Vagina (tissue), 2 donors: ENCODE measurements at regions not wholly inside any gene's neighbourhood (a gene's known extent, or its start where the extent isn't known, plus 50 kb on each side); places are given as distances from the start of the nearest gene placed in this dataset.

Experiments
- DNase-seq, 2 donors: peaks; one replicate each; pipeline ENCODE4 v3.0.0-alpha.2; 2017; ENCODE audit errors: extremely low spot score in 2 of 2
- H3K27ac ChIP-seq: fragments of 200-600 bp; sonication (generic); one replicate; pipeline ENCODE4 v1.5.1; 2019
- H3K27me3 ChIP-seq: fragments of 200-600 bp; sonication (generic); one replicate; pipeline ENCODE4 v1.5.1; 2019
- H3K36me3 ChIP-seq, 2 donors: fragments of 200-600 bp; sonication (generic); one replicate each; pipeline ENCODE4 v1.5.1; 2017 to 2019
- H3K4me1 ChIP-seq: fragments of 200-600 bp; sonication (generic); one replicate; pipeline ENCODE4 v1.5.1; 2019
- H3K4me3 ChIP-seq, 2 donors: fragments of 200-600 bp; sonication (generic); 1 replicate in 1 of 2; 2 replicates in 1 of 2; pipeline ENCODE4 v1.5.1; 2016 to 2019
- H3K9me3 ChIP-seq: fragments of 200-600 bp; sonication (generic); one replicate; pipeline ENCODE4 v1.5.1; 2019
- POLR2A ChIP-seq, 2 donors: fragments of 450-650 bp; IDR thresholded peaks; one replicate each; pipeline ENCODE4 v1.6.1; 2017; ENCODE audit warnings: antibody characterized with exemption in 2 of 2, mild to moderate bottlenecking in 2 of 2, moderate library complexity in 2 of 2
- POLR2AphosphoS5 ChIP-seq, 2 donors: sonication (generic); formaldehyde crosslinking; IDR thresholded peaks; one replicate each; pipeline ENCODE4 v1.9.0; 2017; ENCODE audit warnings: antibody characterized with exemption in 2 of 2, mild to moderate bottlenecking in 2 of 2, low read depth in 1 of 2; ENCODE audit not compliant: insufficient read depth in 1 of 2
- intact Hi-C: fragments of 100-400 bp; cut with DNase I; formaldehyde crosslinking; loops from one replicate; pipeline ENCODE4 v1.15.1; 2023
- TF ChIP-seq, protein P1 (sequence below), 3 experiments: fragments of 450-650 bp in 2 of 3; fragments of 200-600 bp in 1 of 3; sonication (generic) in 1 of 3; IDR thresholded peaks; one replicate each; pipeline ENCODE4 v1.5.1; 2017 to 2019; ENCODE audit warnings: antibody characterized with exemption in 3 of 3, mild to moderate bottlenecking in 2 of 3, moderate library complexity in 2 of 3

DNA sequence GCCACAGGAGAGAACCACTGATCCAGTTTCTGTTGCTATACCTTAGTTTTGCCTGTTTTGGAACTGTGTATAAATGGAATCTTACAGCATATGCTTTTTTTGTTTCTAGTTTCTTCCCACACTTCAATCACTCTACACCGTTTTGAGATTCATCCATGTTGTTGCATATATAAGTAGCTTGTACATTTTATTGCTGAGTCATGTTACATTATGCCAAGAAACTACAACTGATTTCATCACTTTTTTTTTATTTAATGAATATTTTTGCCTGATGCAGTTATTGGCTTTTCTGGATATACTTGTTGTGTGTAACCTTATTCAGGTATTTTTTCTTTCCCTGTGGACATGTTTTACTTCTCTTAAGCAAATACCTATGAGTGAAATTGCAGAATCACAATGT, 1135.9 kb downstream of the RAPGEF2 start:
- Histone ChIP-seq H3K4me1 (no peaks in the 10 kb centered on the region), H3K27ac (no peak overlapping the region), H3K9me3 (no peaks in the 10 kb centered on the region), H3K27me3 (no peaks in the 10 kb centered on the region), H3K36me3 (no peaks in the 10 kb centered on the region), H3K4me3 (no peak overlapping the region)
- no peak for TF ChIP-seq POLR2A (IDR thresholded peaks at IDR 0.05)
- TF ChIP-seq POLR2AphosphoS5 (IDR thresholded peaks at IDR 0.05; ENCODE audit: insufficient read depth in 1 of 2, low read depth in 1 of 2): no peak
- TF ChIP-seq, protein P1, sequence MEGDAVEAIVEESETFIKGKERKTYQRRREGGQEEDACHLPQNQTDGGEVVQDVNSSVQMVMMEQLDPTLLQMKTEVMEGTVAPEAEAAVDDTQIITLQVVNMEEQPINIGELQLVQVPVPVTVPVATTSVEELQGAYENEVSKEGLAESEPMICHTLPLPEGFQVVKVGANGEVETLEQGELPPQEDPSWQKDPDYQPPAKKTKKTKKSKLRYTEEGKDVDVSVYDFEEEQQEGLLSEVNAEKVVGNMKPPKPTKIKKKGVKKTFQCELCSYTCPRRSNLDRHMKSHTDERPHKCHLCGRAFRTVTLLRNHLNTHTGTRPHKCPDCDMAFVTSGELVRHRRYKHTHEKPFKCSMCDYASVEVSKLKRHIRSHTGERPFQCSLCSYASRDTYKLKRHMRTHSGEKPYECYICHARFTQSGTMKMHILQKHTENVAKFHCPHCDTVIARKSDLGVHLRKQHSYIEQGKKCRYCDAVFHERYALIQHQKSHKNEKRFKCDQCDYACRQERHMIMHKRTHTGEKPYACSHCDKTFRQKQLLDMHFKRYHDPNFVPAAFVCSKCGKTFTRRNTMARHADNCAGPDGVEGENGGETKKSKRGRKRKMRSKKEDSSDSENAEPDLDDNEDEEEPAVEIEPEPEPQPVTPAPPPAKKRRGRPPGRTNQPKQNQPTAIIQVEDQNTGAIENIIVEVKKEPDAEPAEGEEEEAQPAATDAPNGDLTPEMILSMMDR (IDR thresholded peaks at IDR 0.05): no peak
- no peak for DNase-seq
- intact Hi-C loops: no loop called here

DNA sequence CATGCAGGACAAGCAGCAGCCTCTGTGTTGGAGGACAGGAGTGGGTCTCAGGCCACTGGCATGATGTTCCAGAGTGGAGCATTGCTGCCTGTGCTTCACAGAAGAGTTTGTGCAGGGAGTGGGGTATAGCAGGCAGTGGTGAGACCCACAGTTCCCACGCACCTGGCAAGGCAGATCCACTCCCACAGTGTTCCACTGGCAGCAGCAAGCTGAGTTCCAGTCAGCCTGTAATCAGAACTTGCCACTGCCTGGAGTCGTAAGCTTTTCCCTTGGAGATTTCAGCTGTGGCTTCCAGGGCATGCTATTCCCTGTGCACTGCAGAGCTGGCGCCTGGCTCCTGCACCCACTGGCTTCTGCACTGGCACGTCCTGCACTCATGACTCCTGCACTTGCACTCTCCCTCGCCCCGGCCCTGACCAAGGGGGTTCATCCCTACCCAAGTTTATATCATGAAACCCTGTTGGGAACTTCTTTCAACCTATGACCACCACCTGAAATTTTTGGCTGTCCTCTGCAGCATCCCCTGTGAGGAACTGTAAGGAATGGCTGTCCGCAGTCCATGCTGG, 1144.3 kb downstream of the RAPGEF2 start:
- no peaks in the 10 kb centered on the region for H3K9me3 ChIP-seq
- H3K27me3 ChIP-seq: no peaks in the 10 kb centered on the region
- no peaks in the 10 kb centered on the region for H3K36me3 ChIP-seq
- intact Hi-C loops: no loop called here
- no peak for DNase-seq
- TF ChIP-seq, protein P1 (IDR thresholded peaks at IDR 0.05): no peak
- TF ChIP-seq POLR2A (IDR thresholded peaks at IDR 0.05) (no peak), POLR2AphosphoS5 (IDR thresholded peaks at IDR 0.05; ENCODE audit: insufficient read depth in 1 of 2, low read depth in 1 of 2) (no peak)
- no peaks in the 10 kb centered on the region for H3K4me1 ChIP-seq
- no peak overlapping the region for H3K4me3 ChIP-seq
- H3K27ac ChIP-seq: no peak overlapping the region

DNA sequence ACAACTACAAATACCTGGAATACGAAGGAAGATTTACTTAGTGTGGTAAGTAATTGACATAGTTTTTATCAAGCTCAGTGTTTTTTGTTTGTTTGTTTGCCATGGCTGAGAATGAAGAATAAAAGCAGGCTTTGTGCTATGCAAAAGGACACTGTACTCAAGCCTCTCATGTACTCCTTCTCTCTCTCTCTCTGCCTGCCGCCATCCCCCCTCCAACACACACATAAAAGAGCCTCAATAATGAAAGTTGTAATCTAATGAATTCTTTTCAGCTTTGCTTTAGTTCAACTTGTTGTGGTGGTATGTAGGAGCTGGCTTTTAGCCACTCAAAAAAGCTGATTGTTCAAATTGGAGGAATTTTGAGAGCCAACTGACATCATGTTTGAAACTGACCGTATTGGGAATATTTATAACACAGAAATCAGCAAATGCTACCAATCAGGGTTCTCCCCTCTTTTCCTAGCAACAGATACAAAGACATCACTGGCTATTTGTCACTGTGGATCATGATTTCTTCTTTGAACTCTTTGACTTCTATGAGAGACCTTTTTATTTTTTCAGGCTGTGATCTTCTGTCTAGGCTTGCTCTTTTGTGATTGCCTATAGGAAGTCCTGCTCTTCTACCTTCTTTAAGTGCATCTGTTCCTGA, 1148.8 kb downstream of the RAPGEF2 start:
- no peaks in the 10 kb centered on the region for H3K9me3 ChIP-seq
- H3K36me3 ChIP-seq: no peaks in the 10 kb centered on the region
- no peaks in the 10 kb centered on the region for H3K27me3 ChIP-seq
- no peak for DNase-seq
- no peak overlapping the region for H3K4me3 ChIP-seq
- no peak overlapping the region for H3K27ac ChIP-seq
- H3K4me1 ChIP-seq: no peaks in the 10 kb centered on the region
- no peak for TF ChIP-seq POLR2A (IDR thresholded peaks at IDR 0.05)
- TF ChIP-seq, protein P1 (IDR thresholded peaks at IDR 0.05): no peak
- no peak for TF ChIP-seq POLR2AphosphoS5 (IDR thresholded peaks at IDR 0.05; ENCODE audit: insufficient read depth in 1 of 2, low read depth in 1 of 2)
- intact Hi-C loops: no loop called here

DNA sequence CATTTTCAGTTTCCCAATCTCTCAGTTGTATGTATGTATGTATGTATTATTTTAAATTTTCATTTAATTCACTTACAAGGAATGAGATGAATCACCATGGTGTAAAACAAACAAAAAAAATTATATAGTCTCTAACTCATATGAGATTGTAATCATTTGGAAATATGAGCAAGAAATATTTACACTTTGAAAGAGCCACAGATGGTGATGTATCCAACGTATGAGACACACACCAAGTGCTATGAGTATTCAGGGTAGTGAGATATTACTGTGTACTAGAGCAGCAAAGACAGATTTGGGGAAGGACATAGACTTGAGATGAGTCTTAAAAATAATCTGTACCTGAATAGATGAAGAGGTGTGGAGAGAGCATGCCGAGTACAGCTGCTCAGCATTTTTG, 1154.4 kb downstream of the RAPGEF2 start:
- H3K27ac ChIP-seq: no peak overlapping the region
- H3K9me3 ChIP-seq: no peaks in the 10 kb centered on the region
- no peak for DNase-seq
- no peak overlapping the region for H3K4me3 ChIP-seq
- H3K27me3 ChIP-seq: no peaks in the 10 kb centered on the region
- H3K4me1 ChIP-seq: no peaks in the 10 kb centered on the region
- no peaks in the 10 kb centered on the region for H3K36me3 ChIP-seq
- TF ChIP-seq POLR2AphosphoS5 (IDR thresholded peaks at IDR 0.05; ENCODE audit: insufficient read depth in 1 of 2, low read depth in 1 of 2): no peak
- TF ChIP-seq, protein P1 (IDR thresholded peaks at IDR 0.05): no peak
- TF ChIP-seq POLR2A (IDR thresholded peaks at IDR 0.05): no peak
- intact Hi-C loops: no loop called here

DNA sequence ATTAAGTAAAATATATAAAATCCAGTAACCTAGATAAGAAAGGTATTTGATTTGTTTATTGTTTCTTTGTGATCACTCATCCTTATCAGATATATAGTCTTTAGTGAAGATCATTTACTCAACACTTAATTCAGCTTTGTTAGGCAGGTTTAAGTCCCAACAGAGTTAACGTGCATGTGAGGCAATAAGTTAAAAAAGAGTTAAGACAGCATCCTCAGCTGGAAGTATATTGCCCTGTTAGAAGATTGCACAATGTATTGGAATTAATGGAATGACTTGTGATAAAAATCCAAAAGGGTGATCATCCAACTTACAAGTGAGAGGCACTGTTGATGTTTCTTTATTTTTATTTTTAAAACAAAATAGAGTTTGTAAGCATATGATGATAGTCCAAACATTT, 1162.1 kb downstream of the RAPGEF2 start:
- Histone ChIP-seq H3K27ac (no peak overlapping the region), H3K27me3 (no peaks in the 10 kb centered on the region), H3K4me3 (no peak overlapping the region), H3K9me3 (no peaks in the 10 kb centered on the region), H3K4me1 (no peaks in the 10 kb centered on the region), H3K36me3 (no peaks in the 10 kb centered on the region)
- intact Hi-C loops: no loop called here
- TF ChIP-seq POLR2AphosphoS5 (IDR thresholded peaks at IDR 0.05; ENCODE audit: insufficient read depth in 1 of 2, low read depth in 1 of 2): no peak
- TF ChIP-seq, protein P1 (IDR thresholded peaks at IDR 0.05): no peak
- no peak for TF ChIP-seq POLR2A (IDR thresholded peaks at IDR 0.05)
- no peak for DNase-seq
